ENCODE measurements at regions not wholly inside any gene's neighbourhood (a gene's known extent, or its start where the extent isn't known, plus 50 kb on each side); places are given as distances from the start of the nearest gene placed in this dataset.

GRCh38 chr5:145470396-145470979 lies 364.7 kb downstream of the PRELID2 start:
- TF ChIP-seq ZNF217 (CRISPR knock-in tag; IDR thresholded peaks at IDR 0.05): no peak
- no peak for TF ChIP-seq CTCF (IDR thresholded peaks at IDR 0.05 in 2 of 3, conservative IDR thresholded peaks at IDR 0.05 in 1 of 3; ENCODE audit: insufficient read depth in 2 of 3, low read depth in 1 of 3, low read length in 3 of 3)
- TF ChIP-seq POLR2AphosphoS5 (IDR thresholded peaks at IDR 0.05; ENCODE audit: control insufficient read depth, insufficient read depth, low read depth, low read length): no peak

Data from K562 (cell line).